KMS-11 (cell line): ENCODE measurements at regions not wholly inside any gene's neighbourhood (a gene's known extent, or its start where the extent isn't known, plus 50 kb on each side); places are given as distances from the start of the nearest gene placed in this dataset.
"Not testable (repeated sequence)": the region's sequence is repeated elsewhere in the genome, so short reads cannot be mapped to it uniquely, and the experiment has no call there.

Experiments
- H2AFZ ChIP-seq: fragments of 200-600 bp; sonication (generic); 2 replicates; pipeline ENCODE4 v1.6.1; 2016; ENCODE audit warnings: antibody characterized with exemption, mixed run types, low read depth
- H3K27ac ChIP-seq: fragments of 200-600 bp; sonication (generic); 2 replicates; pipeline ENCODE4 v1.6.1; 2016; ENCODE audit warnings: mild to moderate bottlenecking, mixed run types
- H3K27me3 ChIP-seq: fragments of 200-600 bp; sonication (generic); 2 replicates; pipeline ENCODE4 v1.6.1; 2017; ENCODE audit warnings: mild to moderate bottlenecking, low read depth, mixed run types, moderate library complexity; ENCODE audit not compliant: insufficient read depth
- H3K36me3 ChIP-seq: fragments of 200-600 bp; sonication (generic); 2 replicates; pipeline ENCODE4 v1.6.1; 2017; ENCODE audit warnings: mild to moderate bottlenecking, mixed run types; ENCODE audit not compliant: insufficient read depth
- H3K4me1 ChIP-seq: fragments of 200-600 bp; sonication (generic); 2 replicates; pipeline ENCODE4 v1.6.1; 2016; ENCODE audit warnings: mild to moderate bottlenecking, low read depth, mixed run types; ENCODE audit not compliant: poor library complexity, severe bottlenecking
- H3K4me2 ChIP-seq: fragments of 200-600 bp; sonication (generic); 2 replicates; pipeline ENCODE4 v1.7.0; 2016; ENCODE audit warnings: mild to moderate bottlenecking, mixed run types
- H3K4me3 ChIP-seq: fragments of 200-600 bp; sonication (generic); IDR thresholded peaks from 2 replicates; pipeline ENCODE4 v1.6.1; 2017; ENCODE audit warnings: low read depth, low read length, mixed read lengths; ENCODE audit not compliant: insufficient read depth
- H3K79me2 ChIP-seq: fragments of 200-600 bp; sonication (generic); 2 replicates; pipeline ENCODE4 v1.6.1; 2016; ENCODE audit warnings: low read depth, mixed run types; ENCODE audit not compliant: insufficient read depth
- H3K9ac ChIP-seq: fragments of 200-600 bp; sonication (generic); 2 replicates; pipeline ENCODE4 v1.6.1; 2016; ENCODE audit warnings: mild to moderate bottlenecking, mixed run types
- H4K20me1 ChIP-seq: fragments of 200-600 bp; sonication (generic); 2 replicates; pipeline ENCODE4 v1.6.1; 2016; ENCODE audit warnings: mild to moderate bottlenecking, mixed run types; ENCODE audit not compliant: insufficient read depth
- TF ChIP-seq, protein P1 (sequence below): fragments of 200-600 bp; sonication (generic); conservative IDR thresholded peaks from 2 replicates; pipeline ENCODE4 v1.6.1; 2017; ENCODE audit warnings: low read depth, mild to moderate bottlenecking, antibody characterized with exemption, low read length, moderate library complexity, mixed read lengths

DNA sequence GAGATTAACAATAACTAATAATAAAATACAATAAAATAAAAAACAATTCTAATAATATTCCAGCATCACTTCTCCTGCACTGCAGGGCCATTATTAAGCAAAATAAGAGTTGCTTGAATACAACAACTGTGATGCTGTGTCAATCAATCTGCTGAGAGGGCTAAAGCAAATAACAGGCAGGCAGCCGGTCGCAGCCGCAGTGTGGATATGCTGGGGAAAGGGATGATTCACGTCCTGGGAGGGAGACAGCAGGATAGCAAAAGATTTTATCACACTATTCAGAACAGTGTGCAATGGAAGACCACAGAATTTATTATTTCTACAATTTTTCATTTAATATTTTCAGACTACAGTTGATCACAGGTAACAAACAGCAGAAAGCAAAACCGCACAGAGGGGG lies 76.5 kb upstream of the SMARCAD1 start:
- H3K9ac ChIP-seq = no peak overlapping the region
- H3K27ac ChIP-seq = no peak overlapping the region
- TF ChIP-seq, protein P1, sequence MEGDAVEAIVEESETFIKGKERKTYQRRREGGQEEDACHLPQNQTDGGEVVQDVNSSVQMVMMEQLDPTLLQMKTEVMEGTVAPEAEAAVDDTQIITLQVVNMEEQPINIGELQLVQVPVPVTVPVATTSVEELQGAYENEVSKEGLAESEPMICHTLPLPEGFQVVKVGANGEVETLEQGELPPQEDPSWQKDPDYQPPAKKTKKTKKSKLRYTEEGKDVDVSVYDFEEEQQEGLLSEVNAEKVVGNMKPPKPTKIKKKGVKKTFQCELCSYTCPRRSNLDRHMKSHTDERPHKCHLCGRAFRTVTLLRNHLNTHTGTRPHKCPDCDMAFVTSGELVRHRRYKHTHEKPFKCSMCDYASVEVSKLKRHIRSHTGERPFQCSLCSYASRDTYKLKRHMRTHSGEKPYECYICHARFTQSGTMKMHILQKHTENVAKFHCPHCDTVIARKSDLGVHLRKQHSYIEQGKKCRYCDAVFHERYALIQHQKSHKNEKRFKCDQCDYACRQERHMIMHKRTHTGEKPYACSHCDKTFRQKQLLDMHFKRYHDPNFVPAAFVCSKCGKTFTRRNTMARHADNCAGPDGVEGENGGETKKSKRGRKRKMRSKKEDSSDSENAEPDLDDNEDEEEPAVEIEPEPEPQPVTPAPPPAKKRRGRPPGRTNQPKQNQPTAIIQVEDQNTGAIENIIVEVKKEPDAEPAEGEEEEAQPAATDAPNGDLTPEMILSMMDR = no peak
- no peaks in the 10 kb centered on the region for H3K27me3 ChIP-seq
- H3K79me2 ChIP-seq = no peaks in the 10 kb centered on the region
- H4K20me1 ChIP-seq = no peaks in the 10 kb centered on the region
- H2AFZ ChIP-seq = no peak overlapping the region
- no peak overlapping the region for H3K4me2 ChIP-seq
- no peaks in the 10 kb centered on the region for H3K4me1 ChIP-seq
- no peak overlapping the region for H3K4me3 ChIP-seq
- H3K36me3 ChIP-seq = no peaks in the 10 kb centered on the region

DNA sequence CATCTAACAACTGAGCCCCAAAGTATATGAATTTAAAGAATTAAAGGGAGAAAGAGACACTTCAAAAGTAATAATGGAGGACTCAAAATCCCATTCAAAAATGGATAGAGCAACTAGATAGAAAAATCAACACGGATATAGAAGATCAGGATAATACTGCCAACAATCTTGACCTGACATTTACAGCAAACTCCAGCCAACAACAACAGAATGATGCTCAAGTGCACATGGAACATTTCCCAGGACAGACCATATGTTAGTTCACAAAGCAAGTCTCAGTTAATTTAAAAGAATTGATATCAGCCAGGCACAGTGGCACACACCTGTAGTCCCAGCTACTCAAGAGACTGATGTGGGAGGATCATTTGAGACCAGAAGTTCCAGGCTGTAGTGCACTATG lies 72.0 kb upstream of the SMARCAD1 start:
- Histone ChIP-seq H3K9ac (no peak overlapping the region), H3K4me3 (no peak overlapping the region), H3K4me1 (no peaks in the 10 kb centered on the region), H3K36me3 (no peaks in the 10 kb centered on the region), H4K20me1 (no peaks in the 10 kb centered on the region), H3K79me2 (no peaks in the 10 kb centered on the region), H3K27ac (no peak overlapping the region), H3K27me3 (no peaks in the 10 kb centered on the region), H2AFZ (no peak overlapping the region), H3K4me2 (no peak overlapping the region)
- TF ChIP-seq, protein P1 = no peak

DNA sequence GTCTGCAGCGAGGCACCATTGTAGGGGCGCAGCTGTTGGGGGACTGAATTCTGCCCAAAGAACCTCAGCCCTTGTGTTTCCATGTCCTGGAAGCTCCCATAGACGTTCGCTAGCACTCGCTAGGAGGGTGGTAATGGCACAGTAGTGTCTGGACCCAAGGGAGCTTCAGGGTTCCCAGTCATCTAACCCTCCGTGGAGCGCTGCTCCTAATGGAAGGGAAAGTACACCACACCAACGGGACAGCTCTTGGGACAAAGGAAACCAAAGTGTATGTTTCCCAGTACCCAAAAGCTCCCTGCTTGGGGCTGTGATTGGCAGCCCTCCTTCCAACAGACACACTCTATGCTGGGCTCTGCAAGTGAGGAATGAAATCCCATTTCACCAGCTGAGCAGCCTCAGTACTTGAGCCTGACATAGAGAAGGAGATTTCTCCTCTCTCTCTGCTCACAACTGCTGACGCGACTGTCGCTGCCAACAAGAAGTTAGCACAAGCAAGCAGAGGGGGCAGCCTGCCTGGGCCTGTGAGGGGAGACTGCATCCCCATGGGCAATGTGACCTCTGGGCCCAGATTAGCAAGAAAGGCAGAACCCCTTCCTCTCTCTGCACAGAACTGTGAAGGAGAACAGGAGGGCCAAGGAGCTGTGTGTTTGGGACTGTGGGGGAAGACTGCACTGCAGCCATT lies 67.6 kb upstream of the SMARCAD1 start:
- Histone ChIP-seq H3K4me3 (no peak overlapping the region), H3K27ac (no peak overlapping the region), H3K4me1 (no peaks in the 10 kb centered on the region), H3K9ac (no peak overlapping the region), H3K79me2 (no peaks in the 10 kb centered on the region), H2AFZ (no peak overlapping the region), H3K4me2 (no peak overlapping the region), H3K27me3 (no peaks in the 10 kb centered on the region), H4K20me1 (no peaks in the 10 kb centered on the region), H3K36me3 (no peaks in the 10 kb centered on the region)
- TF ChIP-seq, protein P1 = no peak

DNA sequence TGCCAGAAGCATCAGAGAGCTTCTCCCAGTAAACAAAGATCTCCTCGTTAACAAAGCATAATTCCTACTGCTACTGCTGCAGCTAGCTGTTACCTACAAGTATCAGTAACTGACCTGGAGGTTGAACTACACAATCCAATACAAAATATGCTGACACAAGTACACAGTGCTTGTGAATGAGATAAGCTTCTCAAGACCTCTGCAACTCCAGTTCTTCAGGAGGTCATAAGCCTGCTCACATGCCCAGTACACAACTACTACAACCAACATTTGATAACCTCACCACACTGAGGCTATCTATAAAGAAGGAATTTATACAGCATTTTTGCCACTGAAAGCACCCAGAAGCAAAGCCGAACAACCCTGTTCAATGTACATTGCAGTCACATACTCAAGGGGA lies 66.7 kb upstream of the SMARCAD1 start:
- Histone ChIP-seq H3K4me2 (no peak overlapping the region), H3K27me3 (no peaks in the 10 kb centered on the region), H3K4me3 (no peak overlapping the region), H3K36me3 (no peaks in the 10 kb centered on the region), H3K4me1 (no peaks in the 10 kb centered on the region), H3K9ac (no peak overlapping the region), H2AFZ (no peak overlapping the region), H4K20me1 (no peaks in the 10 kb centered on the region), H3K79me2 (no peaks in the 10 kb centered on the region), H3K27ac (no peak overlapping the region)
- TF ChIP-seq, protein P1 = no peak

DNA sequence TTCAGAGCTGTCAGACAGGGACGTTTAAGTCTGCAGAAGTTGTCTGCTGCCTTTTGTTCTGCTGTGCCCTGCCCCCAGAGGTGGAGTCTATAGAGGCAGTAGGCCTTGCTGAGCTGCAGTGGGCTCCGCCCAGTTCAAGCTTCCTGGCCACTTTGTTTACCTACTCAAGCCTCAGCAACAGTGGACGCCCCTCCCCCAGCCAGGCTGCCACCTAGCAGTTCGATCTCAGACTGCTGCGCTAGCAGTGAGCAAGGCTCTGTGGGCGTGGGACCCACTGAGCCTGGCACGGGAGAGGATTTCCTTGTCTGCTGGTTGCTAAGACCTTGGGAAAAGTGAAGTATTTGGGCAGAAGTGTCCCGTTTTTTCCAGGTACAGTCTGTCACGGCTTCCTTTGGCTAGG lies 59.6 kb upstream of the SMARCAD1 start:
- H3K4me3 ChIP-seq, H3K4me1 ChIP-seq, H3K9ac ChIP-seq, H3K79me2 ChIP-seq, H2AFZ ChIP-seq, H3K36me3 ChIP-seq, H3K27ac ChIP-seq, H3K27me3 ChIP-seq, H4K20me1 ChIP-seq, H3K4me2 ChIP-seq: not testable (repeated sequence)
